ENCODE measurements at regions not wholly inside any gene's neighbourhood (a gene's known extent, or its start where the extent isn't known, plus 50 kb on each side); places are given as distances from the start of the nearest gene placed in this dataset.
"Not testable (repeated sequence)": the region's sequence is repeated elsewhere in the genome, so short reads cannot be mapped to it uniquely, and the experiment has no call there.

DNA sequence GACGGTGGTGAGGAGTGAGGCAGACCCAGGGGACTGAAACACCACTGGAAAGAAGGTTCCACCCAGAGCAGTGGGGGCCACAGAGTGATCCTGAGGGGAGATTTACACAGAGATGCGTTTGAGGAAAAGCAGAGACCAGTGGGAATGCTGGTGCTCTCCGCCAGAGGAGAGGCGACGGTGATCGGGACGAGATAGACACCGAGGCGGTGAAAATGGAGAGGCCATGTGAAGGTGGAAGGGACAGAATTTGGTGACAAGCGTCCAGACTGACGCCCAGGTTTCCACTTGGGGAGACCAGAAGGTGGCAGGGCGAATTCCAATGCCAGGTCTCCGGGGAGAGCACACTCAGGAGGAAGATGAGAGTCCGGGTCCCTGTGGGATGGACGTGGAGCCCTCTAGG, 374.8 kb downstream of the CNTNAP3B start:
- not testable (repeated sequence) for DNase-seq

DNA sequence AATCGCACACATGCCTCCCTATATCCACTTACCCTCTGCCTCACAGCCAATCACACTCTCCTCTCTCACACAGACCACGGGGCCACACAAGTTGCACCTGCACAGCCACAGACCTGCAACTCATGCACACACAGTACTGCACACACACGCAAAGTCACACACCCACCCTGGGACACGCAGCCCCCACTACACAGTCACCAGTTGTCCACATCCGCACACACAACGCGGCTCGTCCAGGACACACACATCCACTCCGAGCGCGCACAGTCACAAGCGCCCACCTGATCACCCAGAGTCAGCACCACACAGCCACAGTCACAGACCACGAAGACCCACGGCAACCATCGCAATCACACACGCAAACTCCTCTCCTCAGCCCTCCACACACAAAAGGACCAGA, 387.3 kb downstream of the CNTNAP3B start:
- DNase-seq: not testable (repeated sequence)

DNA sequence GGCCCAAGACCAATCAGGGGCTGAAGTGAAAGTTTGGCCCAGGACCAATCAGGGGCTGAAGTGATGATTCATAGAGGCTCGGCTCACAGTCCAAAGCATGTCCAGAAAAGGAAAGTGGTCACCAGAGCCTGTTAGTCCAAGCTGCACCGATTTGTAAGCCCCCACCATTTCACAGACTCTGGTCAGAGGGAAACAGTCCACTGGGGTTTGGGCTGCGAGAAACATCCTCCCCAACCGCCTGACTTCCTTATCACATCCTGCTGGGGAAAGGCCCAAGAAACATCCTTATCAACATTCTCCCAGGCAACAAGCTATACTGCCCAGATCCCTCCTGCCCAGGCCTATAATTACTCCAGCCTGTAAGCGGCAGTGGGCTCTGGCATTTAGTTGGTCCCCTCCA, 388.1 kb downstream of the CNTNAP3B start:
- not testable (repeated sequence) for DNase-seq

DNA sequence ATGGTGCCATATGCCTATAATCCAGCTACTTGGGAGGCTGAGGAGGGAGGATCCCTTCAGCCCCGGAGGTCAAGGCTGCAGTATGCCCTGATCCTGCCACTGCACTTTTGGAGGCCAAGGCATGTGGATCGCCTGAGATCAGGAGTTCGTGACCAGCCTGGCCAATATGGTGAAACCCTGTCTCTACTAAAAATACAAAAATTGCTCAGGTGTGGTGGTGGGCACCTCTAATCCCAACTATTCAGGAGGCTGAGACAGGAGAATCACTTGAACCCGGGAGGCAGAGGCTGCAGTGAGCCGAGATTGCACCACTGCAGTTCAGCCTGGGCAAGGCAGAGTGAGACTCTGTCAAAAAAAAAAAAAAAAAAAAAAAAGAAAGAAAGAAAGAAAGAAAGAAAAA, 390.5 kb downstream of the CNTNAP3B start:
- DNase-seq: not testable (repeated sequence)

DNA sequence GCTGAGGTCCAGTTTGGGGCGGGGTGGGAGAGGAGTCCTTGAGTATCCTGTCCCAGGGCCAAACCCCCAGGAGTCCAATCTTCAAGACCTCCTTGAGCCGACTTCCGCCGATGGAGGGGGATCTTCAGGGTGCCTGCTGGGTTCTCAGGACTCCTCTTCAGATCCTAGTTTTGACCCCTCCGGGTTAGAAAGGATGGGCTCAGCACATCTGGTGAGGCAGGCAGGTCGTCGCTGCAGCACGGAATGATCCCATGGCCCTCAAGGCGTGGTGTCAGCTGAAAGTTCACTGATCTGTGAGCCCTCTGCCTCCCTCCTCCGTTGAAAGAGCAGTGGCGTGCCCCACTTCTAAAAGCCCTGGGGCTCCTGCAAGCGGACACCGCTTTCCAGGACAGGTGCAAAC, 430.0 kb downstream of the CNTNAP3B start:
- DNase-seq: not testable (repeated sequence)

DNA sequence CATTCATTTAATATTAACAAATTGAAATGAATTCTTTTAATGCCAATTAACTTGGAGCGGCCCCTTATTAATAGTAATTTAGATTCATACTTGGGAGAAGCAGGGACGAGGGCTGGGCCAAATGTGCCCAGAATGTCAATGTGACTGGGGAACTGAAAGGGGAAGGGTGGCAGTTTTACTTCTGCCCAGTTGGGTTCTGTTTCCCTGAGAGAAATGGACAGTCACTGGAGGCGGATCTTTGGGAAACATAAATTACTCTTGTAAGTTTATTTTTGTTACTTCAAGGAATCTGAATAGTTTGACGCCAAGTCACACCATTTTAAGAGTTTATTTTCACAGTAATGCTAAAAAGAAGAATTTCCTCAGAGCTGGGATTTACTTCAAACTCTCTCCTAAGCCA, 432.1 kb downstream of the CNTNAP3B start:
- peak; percentile 7 to 21 for DNase-seq

DNA sequence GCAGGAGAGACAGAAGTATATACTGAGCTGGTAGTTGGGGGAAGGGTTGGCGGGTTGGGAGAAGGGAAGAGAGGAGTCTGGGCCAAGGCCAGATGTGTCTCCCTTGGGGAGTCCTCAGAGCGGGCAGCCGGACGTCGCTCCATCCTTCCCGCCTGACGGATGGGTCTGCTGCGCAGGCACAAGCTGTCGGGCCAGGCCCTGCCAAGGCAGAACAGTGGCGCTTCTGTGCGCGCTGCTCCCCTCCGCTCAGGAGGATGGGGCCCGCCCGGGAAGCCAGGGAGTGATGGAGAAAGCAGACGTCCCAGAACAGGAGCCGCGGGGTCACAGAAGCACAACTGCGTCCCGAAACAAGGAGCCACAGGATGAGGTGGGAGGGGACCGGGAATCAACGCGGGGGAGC, 449.9 kb downstream of the CNTNAP3B start:
- DNase-seq: not testable (repeated sequence)

DNA sequence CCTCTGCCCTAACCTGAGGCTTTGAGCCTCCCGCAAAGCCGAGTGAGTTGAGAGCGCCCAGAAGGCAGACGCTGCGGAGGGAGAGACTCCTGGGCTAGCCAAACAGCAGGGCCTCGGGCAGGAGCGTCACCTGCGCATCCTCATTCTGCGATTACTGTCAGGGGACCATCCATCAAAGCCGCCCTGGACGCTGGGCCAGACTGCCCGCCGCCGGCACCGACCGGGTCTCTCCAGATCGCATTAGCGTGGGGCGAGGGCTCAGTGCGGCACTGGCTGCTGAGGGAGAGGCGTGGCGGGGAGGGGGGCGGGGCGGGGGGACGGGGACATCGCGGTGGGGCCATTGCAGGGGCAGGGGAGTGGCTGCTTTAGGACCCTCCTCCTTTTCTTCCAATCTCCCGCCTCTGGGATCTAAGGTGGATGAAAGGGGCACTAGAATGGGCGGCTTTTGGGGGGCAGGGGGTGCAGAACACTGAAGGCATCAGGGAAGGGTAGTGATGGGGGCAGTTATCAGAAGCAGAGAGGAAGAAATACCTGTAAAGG, 465.7 kb downstream of the CNTNAP3B start:
- DNase-seq: not testable (repeated sequence)

DNA sequence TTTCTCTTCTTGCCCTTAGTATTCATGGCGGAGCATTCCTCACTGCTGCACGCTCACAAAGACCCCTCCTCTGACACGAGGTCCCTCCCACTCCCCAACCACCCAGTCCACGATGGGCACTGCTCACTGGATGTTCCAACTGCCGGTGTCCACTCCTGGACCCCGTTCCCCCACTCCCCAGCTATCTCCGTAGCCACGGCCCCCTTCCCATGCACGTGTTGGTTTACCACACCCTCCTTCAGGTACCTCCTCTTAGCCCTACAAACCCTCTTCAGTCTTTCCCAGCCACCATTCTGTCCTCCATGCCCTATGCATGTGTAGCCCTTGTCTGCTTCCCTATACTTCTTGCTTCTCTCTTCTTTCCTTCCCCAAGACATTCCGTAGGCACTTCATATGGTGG, 469.6 kb upstream of the ZNG1F start:
- DNase-seq: not testable (repeated sequence)

DNA sequence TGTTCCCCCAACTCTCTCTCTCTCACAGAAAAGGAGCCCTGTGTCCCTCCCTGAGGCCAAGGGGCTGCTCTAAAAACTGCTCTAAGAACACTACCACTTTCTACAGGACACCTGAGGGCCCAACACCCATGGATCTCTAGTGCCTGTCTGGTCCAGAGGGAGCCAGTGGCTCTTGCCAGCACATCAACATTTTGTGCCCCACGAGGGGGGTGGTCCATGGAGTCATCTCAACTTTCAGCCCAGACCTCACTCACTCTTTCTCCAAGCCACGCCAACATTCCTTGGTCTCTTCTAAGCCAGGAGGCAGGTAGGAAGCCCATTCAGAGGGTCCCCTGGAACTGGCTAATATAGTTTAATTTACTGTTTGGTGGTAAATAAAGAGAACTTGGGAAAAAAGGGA, 469.0 kb upstream of the ZNG1F start:
- DNase-seq: not testable (repeated sequence)

DNA sequence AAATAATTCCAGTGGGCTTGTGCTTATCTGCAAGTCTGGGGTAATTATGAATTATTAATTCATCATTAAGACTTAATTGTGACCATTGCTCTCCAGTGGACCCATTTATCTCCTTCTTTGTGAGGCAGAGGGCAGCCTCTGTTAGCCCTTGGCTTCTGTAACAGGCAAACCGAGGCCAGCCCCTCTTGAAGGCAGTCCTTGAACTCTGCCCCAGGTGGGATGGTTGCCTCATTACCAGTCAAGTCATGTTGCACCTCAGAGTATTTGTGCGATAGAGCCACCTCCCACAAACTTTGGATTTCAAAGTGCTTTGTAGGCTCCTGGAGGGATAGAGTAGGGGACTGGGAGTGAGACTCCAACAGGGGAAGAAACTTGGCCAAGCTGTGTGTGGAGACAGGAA, 468.0 kb upstream of the ZNG1F start:
- not testable (repeated sequence) for DNase-seq

DNA sequence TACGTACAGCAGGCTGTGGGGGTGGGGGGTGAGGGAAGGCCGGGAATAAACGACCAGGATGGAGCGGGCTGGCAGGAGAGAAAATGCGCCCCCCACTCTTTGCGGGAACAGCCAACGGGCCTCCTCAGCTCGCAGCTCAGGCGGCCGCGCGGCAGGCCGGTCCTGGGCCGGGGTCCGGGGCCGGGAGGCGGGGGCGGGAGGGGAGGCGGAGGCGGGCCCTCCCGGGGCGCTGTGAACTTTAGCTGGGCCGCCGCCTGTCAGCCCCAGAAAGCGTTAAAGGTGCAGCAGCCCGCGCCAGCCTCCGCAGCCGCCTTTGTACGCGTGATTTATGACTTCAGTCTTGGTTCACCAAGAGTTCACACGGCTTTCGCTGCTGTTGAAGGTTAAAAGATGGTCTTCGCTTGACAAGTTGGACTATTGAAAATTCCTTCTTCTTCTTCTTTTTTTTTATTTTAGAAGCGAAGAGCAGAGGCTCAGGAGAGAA, 466.0 kb upstream of the ZNG1F start:
- DNase-seq: not testable (repeated sequence)

DNA sequence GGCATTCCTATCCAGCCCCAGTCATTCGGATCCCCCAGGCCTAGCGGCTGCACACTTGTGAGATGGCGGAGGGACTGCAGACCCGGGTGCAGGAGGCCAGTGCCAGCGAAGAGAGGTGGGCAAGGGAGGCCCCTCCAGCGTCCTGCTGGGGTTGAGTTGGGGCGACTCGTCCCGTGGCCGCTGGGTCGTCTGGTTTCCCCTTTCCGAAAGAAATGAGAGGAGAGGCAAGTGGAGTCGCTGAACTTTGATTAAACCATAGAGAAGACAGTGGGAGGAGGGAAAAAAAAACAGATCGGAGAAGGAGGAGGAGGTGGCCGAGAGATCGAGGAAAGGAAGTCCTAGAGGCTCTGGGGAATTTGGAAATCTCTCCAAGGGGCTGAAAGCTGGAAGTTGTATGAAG, 465.2 kb upstream of the ZNG1F start:
- DNase-seq: peak in 1 of 2 donors; percentile 5

DNA sequence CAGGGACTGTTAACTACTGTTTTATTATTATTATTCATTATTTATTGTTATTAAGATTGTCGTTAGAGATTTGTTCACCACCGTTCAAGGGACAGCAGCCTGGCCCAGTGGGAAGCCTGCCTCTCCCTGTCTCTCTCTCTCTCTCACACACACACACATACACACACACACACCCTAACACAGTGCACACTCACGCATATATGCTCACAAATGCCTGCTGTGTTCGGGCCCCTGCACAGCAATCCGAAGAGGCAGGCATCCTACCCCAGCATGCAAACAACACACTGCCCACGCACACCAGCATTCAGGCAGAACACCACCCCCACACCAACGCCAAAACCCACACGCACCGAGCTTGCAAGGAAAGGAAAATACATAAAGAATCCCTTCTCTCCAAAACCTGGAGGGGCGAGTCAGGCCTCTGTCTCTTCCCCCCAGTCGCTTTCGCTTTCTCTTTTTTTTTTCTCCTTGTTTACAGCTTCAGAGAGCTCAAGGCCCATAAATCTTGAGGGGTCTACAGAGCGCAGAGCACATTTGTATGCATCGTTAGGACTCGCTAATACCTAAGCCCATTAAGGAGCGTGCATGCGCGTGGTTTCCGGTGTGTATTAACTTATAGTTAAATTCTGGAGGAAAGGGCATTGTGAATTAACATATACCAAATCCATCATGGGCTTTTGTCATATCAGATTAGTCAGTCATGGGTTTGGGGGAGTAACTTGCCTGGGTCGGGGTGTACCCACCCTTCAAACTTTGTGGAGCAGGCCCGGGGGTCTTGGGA, 464.6 kb upstream of the ZNG1F start:
- not testable (repeated sequence) for DNase-seq

DNA sequence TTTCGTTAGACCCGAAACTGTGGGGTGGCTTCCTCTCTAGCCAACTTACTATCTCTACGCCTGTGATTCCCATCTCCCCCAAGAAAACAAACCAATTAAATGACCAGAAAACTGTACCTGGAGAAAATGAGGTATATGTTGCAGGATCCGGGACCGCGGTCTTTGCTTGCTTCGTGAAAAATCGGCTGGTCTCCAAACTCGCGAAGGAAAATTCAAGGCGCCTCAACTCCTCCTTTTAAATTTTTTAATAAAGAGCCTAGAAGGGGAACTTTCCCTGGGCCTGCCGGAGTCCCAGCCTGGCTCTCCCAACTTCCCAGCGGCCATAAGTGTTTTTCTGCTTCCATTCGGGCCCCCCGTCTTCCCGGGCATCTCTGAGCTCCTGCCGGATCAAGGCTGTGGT, 463.7 kb upstream of the ZNG1F start:
- DNase-seq: not testable (repeated sequence)

DNA sequence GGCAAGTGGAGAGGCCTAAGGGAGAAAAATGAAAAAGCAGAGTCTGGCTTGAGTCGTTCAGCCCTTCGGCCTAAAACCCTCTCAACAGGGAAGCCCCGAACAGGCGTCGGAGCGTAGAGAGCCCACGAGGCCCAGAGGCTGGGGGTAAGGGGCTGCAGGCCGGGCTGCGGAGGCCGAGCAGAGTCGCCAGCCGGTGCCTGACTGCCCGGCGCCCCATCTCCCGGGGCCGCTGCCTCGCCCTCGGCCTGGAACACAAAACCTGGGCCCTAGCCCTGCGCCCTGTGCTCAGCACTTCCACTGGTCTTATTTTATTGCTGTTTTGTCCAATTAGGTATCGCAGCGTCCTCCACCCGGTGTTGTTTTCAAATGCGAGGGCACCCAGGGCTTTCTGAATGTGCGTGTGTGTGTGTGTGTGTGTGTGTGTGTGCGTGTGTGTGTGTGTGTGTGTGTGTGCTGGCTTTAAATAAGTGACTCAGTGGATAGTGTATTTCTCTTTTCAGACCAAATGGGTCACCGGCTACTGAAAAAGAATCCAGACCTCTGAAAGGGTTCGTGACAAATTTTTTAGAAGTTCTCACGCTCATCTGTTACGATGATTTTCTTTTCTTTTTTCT, 463.1 kb upstream of the ZNG1F start:
- not testable (repeated sequence) for DNase-seq

DNA sequence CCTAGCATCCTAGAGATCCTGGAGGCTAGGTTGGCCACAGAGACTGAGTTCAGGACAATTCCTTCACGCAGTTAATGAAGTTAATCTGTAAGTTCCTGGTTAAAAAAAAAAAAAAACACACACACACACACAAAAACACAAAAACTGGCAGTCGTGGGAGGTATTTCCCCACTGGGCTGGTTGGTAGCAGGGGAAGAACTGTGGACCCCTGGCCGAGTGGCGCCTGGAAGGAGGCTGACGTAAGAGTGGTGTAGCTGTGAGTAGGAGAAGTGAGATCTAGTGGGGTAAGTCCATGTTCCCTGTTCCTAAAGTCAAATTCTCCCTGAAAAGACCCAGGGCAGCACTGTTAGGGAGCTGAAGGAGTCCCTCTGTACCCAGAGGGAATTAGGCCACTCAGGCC, 461.0 kb upstream of the ZNG1F start:
- DNase-seq: not testable (repeated sequence)

DNA sequence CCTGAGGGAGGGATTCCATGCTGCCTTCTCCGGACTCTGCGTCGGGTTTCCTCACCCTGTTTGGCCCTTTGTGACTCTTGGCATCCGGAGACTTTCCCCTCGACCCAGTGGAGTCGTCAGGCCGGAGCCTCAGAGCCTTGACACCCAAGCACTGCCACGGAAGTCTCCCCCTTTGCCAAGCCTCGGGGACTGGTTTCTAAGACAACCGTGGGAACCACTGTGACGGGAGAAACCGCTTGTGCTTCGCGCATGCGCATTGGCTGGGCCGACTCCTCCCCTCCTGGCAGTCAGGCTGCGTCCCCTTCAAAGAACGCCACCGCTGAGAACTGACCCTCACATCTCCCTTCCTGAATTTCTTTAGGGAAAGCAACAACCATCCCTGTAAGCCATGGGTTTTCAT, 459.4 kb upstream of the ZNG1F start:
- DNase-seq: not testable (repeated sequence)

DNA sequence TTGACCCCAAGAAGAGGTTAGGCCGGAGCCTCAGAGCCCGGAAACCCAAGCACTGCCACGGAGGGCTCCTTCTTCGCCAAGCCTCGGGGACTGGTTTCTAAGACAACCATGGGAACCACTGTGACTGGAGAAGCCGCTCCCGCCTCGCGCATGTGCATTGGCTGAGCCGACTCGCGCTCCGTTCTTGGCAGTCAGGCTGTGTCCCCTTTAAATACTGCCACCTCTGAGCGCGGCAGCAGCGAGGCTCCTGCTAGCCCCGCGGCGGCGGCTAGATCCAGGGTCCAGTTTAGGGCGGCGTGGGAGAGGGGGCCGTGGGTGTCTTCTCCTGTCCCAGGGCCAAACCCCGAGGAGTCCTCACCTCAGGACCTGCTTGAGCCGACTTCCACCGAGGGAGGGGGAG, 457.1 kb upstream of the ZNG1F start:
- DNase-seq: not testable (repeated sequence)

DNA sequence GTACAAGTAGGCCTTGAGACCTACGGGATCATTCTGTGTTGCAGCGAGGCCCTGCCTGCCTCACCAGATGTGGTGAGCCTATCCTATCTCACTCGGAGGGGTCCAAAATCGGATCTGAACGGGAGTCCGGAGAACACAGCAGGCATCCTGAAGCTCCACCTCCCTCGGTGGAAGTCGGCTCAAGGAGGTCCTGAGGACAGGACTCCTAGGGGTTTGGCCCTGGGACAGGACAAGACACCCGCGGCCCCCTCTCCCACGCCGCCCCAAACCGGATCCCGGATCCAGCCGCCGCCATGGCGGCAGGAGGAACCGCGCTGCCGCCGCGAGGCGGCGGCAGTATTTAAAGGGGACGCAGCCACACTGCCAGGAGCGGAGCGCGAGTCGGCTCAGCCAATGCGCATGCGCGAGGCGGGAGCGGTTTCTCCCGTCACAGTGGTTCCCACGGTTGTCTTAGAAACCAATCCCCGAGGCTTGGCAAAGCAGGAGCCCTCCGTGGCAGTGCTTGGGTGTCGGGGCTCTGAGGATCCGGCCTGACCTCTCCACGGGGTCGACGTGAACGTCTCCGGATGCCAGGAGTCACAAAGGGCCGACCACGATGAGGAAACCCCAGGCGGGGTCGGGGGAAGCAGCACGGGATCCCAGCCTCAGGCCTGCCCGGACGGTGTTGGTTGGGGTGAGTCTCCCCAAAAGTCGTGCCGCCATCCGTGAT, 454.6 kb upstream of the ZNG1F start:
- DNase-seq: peak in 1 of 2 donors; percentile 68

DNA sequence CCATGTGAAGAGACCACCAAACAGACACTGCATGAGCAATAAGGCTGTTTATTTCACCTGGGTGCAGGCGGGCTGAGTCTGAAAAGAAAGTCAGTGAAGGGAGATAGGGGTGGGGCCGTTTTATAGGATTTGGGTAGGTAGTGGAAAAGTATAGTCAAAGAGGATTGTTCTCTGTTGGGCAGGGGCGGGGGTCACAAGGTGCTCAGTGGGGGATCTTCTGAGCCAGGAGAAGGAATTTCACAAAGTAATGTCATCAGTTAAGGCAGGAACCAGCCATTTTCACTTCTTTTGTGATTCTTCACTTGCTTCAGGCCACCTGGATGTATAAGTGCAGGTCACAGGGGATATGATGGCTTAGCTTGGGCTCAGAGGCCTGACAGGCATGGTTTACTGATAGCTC, 444.6 kb upstream of the ZNG1F start:
- DNase-seq: not testable (repeated sequence)

DNA sequence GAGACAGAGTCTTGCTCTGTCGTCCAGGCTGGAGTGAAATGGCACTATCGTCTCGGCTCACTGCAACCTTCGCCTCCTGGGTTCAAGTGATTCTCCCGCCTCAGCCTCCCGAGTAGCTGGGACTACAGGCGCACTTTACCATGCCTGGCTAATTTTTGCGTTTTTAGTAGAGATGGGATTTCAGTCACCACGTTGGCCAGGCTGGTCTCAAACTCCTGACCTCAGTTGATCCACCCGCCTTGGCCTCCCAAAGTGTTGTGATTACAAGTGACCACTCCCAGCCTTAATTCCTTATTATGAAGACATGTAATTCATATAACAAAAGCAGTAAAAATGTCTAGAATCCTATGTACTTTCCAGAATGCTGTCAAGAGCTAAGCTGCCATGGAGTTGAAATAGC, 434.5 kb upstream of the ZNG1F start:
- not testable (repeated sequence) for DNase-seq

DNA sequence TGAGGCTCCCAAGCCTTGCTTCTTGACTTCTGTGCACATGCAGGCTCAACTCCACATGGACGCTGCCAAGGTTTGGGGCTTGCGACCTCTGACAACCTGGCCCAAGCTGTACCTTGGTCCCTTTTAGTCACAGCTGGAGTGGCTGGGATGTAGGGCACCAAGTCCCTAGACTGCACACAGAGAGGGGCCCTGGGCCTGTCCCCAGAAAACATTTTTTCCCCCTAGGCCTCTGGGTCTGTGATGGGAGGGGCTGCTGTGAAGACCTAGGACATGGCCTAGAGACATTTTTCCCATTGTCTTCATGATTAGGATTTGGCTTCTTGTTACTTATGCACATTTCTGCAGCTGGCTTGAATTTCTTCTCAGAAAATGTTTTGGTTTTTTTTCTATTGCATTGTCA, 430.1 kb upstream of the ZNG1F start:
- not testable (repeated sequence) for DNase-seq
